PC-3 (cell line): ENCODE measurements at regions not wholly inside any gene's neighbourhood (a gene's known extent, or its start where the extent isn't known, plus 50 kb on each side); places are given as distances from the start of the nearest gene placed in this dataset.

Source experiments
- ATAC-seq: fragments of 200-7000 bp; cut with Tn5 transposase; 2 replicates; pipeline ENCODE4 v1.9.1; 2020; ENCODE audit warnings: mild to moderate bottlenecking, moderate library complexity
- BruUV-seq: library from RNA; stranded (reverse); fragments of 400-500 nt; replicated peaks from 2 replicates; lab custom pipeline; 2021; lab: Mats Ljungman, UMichigan
- CTCF ChIA-PET: fragments of 300-600 bp; sonication (Branson Sonifier 250); formaldehyde crosslinking; loops from one replicate; lab custom pipeline; 2022; ENCODE audit warnings: antibody characterized with exemption; lab: Charles Lee
- POLR2A ChIA-PET: fragments of 300-600 bp; sonication (Branson Sonifier 250); formaldehyde crosslinking; loops from one replicate; lab custom pipeline; 2022; ENCODE audit warnings: antibody characterized with exemption; ENCODE audit not compliant: unreplicated experiment; lab: Charles Lee
- DNase-seq: peaks from one replicate; pipeline ENCODE4 v3.0.0-alpha.2; 2015
- H2AFZ ChIP-seq: fragments of 300-600 bp; sonication (generic); 2 replicates; pipeline ENCODE4 v1.6.0; 2016; ENCODE audit warnings: antibody characterized with exemption, low read length
- H3F3A ChIP-seq: fragments of 300-600 bp; sonication (generic); one replicate; pipeline ENCODE4 v1.6.0; 2017; ENCODE audit warnings: antibody characterized with exemption, low read length, control low read depth, mild to moderate bottlenecking; ENCODE audit not compliant: unreplicated experiment
- H3K27ac ChIP-seq: fragments of 300-600 bp; sonication (generic); 2 replicates; pipeline ENCODE4 v1.5.1; 2016; ENCODE audit warnings: mild to moderate bottlenecking, low read length
- H3K27me3 ChIP-seq: fragments of 300-600 bp; sonication (generic); 2 replicates; pipeline ENCODE4 v1.6.1; 2016; ENCODE audit warnings: low read length, mixed read lengths
- H3K36me3 ChIP-seq: fragments of 300-600 bp; sonication (generic); 2 replicates; pipeline ENCODE4 v1.6.1; 2016; ENCODE audit warnings: low read depth, mixed run types, low read length, mixed read lengths
- H3K4me1 ChIP-seq: fragments of 300-600 bp; sonication (generic); 2 replicates; pipeline ENCODE4 v1.5.1; 2016; ENCODE audit warnings: low read length; ENCODE audit not compliant: insufficient read depth
- H3K4me2 ChIP-seq: fragments of 300-600 bp; sonication (generic); 2 replicates; pipeline ENCODE4 v1.6.0; 2016; ENCODE audit warnings: low read length
- H3K4me3 ChIP-seq: fragments of 300-600 bp; sonication (generic); 2 replicates; pipeline ENCODE4 v1.5.1; 2016; ENCODE audit warnings: mild to moderate bottlenecking, low read length, mixed read lengths
- H3K79me2 ChIP-seq: fragments of 300-600 bp; sonication (generic); 2 replicates; pipeline ENCODE4 v1.6.1; 2017; ENCODE audit warnings: low read length, mixed read lengths
- H3K9ac ChIP-seq: fragments of 300-600 bp; sonication (generic); 2 replicates; pipeline ENCODE4 v1.6.0; 2016; ENCODE audit warnings: mild to moderate bottlenecking, low read length
- H3K9me2 ChIP-seq: fragments of 300-600 bp; sonication (generic); replicated peaks from 2 replicates; pipeline ENCODE4 v1.6.1; 2016; ENCODE audit warnings: mixed run types, low read length, mixed read lengths
- H3K9me3 ChIP-seq: fragments of 300-600 bp; sonication (generic); 2 replicates; pipeline ENCODE4 v1.6.1; 2016; ENCODE audit warnings: low read length, mixed read lengths
- H4K20me1 ChIP-seq: fragments of 300-600 bp; sonication (generic); 2 replicates; pipeline ENCODE4 v1.6.1; 2016; ENCODE audit warnings: low read length, mixed read lengths
- EZH2 ChIP-seq: fragments of 300-600 bp; sonication (generic); IDR thresholded peaks from one replicate; pipeline ENCODE4 v1.6.1; 2017; ENCODE audit warnings: antibody characterized with exemption, mild to moderate bottlenecking, low read length; ENCODE audit not compliant: unreplicated experiment
- EZH2phosphoT487 ChIP-seq: fragments of 300-600 bp; sonication (generic); IDR thresholded peaks from 2 replicates; pipeline ENCODE4 v1.6.1; 2018; ENCODE audit warnings: mild to moderate bottlenecking, antibody characterized with exemption, low read length, borderline replicate concordance
- intact Hi-C: fragments of 100-400 bp; cut with micrococcal nuclease; formaldehyde crosslinking; loops from 2 replicates; pipeline ENCODE4 v1.9.0; 2023
- TF ChIP-seq, protein P1 (sequence below): fragments of 300-600 bp; sonication (generic); conservative IDR thresholded peaks from 2 replicates; pipeline ENCODE4 v1.5.1; 2017; ENCODE audit warnings: antibody characterized with exemption, low read depth, mild to moderate bottlenecking, low read length

- no peak overlapping the region for H3K4me3 ChIP-seq
These were observed 125.2 kb upstream of the PAX6 start for GRCh38 chr11:31936312-31936711.

DNA sequence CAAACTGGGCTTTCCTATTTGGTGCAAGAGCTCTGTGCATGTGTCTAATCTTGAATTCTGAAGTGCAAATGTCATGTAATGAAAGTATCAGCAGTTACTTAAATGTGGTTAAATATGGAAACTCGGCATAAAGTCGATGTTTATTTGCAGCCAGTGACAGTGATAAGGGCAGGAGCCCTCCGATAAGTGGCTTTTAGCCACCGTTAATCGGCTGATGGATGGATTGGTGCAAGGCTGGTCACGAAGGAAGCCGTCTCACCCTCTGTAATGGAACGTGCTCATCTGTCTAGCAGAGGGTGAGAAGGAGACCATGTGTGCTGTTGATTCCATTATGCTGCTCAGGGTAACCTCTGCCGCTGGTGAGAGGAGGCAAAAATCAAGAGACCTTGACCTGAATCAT lies 121.8 kb upstream of the PAX6 start:
- H2AFZ ChIP-seq: no peak overlapping the region
- no peak overlapping the region for H3K27ac ChIP-seq

More at GRCh38 chr11:31936312-31936711, 125.2 kb upstream of the PAX6 start:
- intact Hi-C loops: no loop called here
- H3K27ac ChIP-seq: no peak overlapping the region
- H3K9me3 ChIP-seq: no peaks in the 10 kb centered on the region
- no peaks in the 10 kb centered on the region for H3K79me2 ChIP-seq
- no peaks in the 10 kb centered on the region for H3K9me2 ChIP-seq
- no peak overlapping the region for H3K9ac ChIP-seq
- H2AFZ ChIP-seq: no peak overlapping the region
- no peak for ATAC-seq
- no peak overlapping the region for H3K4me2 ChIP-seq
- no peaks in the 10 kb centered on the region for H3K4me1 ChIP-seq
- no peaks in the 10 kb centered on the region for H3K36me3 ChIP-seq
- H3K27me3 ChIP-seq: peaks cover 24% of the 10 kb centered on the region
- CTCF ChIA-PET: no interaction called here
- BruUV-seq: no TSS peak
- POLR2A ChIA-PET: no interaction called here
- no peaks in the 10 kb centered on the region for H3F3A ChIP-seq
- no peak for TF ChIP-seq EZH2
- no peak for TF ChIP-seq EZH2phosphoT487
- TF ChIP-seq, protein P1, sequence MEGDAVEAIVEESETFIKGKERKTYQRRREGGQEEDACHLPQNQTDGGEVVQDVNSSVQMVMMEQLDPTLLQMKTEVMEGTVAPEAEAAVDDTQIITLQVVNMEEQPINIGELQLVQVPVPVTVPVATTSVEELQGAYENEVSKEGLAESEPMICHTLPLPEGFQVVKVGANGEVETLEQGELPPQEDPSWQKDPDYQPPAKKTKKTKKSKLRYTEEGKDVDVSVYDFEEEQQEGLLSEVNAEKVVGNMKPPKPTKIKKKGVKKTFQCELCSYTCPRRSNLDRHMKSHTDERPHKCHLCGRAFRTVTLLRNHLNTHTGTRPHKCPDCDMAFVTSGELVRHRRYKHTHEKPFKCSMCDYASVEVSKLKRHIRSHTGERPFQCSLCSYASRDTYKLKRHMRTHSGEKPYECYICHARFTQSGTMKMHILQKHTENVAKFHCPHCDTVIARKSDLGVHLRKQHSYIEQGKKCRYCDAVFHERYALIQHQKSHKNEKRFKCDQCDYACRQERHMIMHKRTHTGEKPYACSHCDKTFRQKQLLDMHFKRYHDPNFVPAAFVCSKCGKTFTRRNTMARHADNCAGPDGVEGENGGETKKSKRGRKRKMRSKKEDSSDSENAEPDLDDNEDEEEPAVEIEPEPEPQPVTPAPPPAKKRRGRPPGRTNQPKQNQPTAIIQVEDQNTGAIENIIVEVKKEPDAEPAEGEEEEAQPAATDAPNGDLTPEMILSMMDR: no peak
- H4K20me1 ChIP-seq: no peaks in the 10 kb centered on the region
- no peak for DNase-seq

GRCh38 chr11:31927982-31928381 lies 116.9 kb upstream of the PAX6 start:
- TF ChIP-seq EZH2phosphoT487 (no peak), EZH2 (no peak)
- TF ChIP-seq, protein P1: no peak
- no peak overlapping the region for H3K9ac ChIP-seq
- no peak overlapping the region for H3K4me3 ChIP-seq
- no peaks in the 10 kb centered on the region for H3K79me2 ChIP-seq
- H3K4me1 ChIP-seq: no peaks in the 10 kb centered on the region
- intact Hi-C loops: no loop called here
- no peak overlapping the region for H3K4me2 ChIP-seq
- H3F3A ChIP-seq: no peaks in the 10 kb centered on the region
- H3K9me3 ChIP-seq: no peaks in the 10 kb centered on the region
- no peaks in the 10 kb centered on the region for H3K9me2 ChIP-seq
- H2AFZ ChIP-seq: no peak overlapping the region
- H4K20me1 ChIP-seq: no peaks in the 10 kb centered on the region
- CTCF ChIA-PET: no interaction called here
- no peak for ATAC-seq
- POLR2A ChIA-PET: no interaction called here
- BruUV-seq: no TSS peak
- no peak overlapping the region for H3K27ac ChIP-seq
- peaks cover 21% of the 10 kb centered on the region for H3K27me3 ChIP-seq
- DNase-seq: no peak
- no peaks in the 10 kb centered on the region for H3K36me3 ChIP-seq

More for the DNA sequence above, 121.8 kb upstream of the PAX6 start:
- no peak overlapping the region for H3K9ac ChIP-seq
- H3K4me2 ChIP-seq: no peak overlapping the region
- H3K4me1 ChIP-seq: no peaks in the 10 kb centered on the region
- CTCF ChIA-PET: no interaction called here
- H4K20me1 ChIP-seq: no peaks in the 10 kb centered on the region
- H3K9me3 ChIP-seq: no peaks in the 10 kb centered on the region
- H3F3A ChIP-seq: no peaks in the 10 kb centered on the region
- H3K9me2 ChIP-seq: no peaks in the 10 kb centered on the region
- TF ChIP-seq EZH2 (no peak), EZH2phosphoT487 (no peak)
- TF ChIP-seq, protein P1: no peak
- no TSS peak for BruUV-seq
- no peak overlapping the region for H3K4me3 ChIP-seq
- ATAC-seq (no peak), DNase-seq (no peak)
- no peaks in the 10 kb centered on the region for H3K36me3 ChIP-seq
- intact Hi-C loops: no loop called here
- H3K27me3 ChIP-seq: peaks cover 26% of the 10 kb centered on the region
- H3K79me2 ChIP-seq: no peaks in the 10 kb centered on the region
- POLR2A ChIA-PET: no interaction called here
